T-cell (primary cell): ENCODE measurements at regions not wholly inside any gene's neighbourhood (a gene's known extent, or its start where the extent isn't known, plus 50 kb on each side); places are given as distances from the start of the nearest gene placed in this dataset.

Experiments used
- ATAC-seq, 4 experiments: fragments of 200-7000 bp in 3 of 4; fragments of 150-1000 bp in 1 of 4; cut with Tn5 transposase; replicated peaks in 1 of 4; 1 replicate in 3 of 4; 2 replicates in 1 of 4; pipeline ENCODE4 v1.10.0; 2021; ENCODE audit warnings: moderate library complexity in 3 of 4, mild to moderate bottlenecking in 2 of 4, moderate number of reproducible peaks in 1 of 4
- CTCF ChIA-PET, 2 donors: fragments of 300-600 bp; sonication (Branson Sonifier 250); formaldehyde crosslinking; loops; one replicate each; lab custom pipeline; 2022; ENCODE audit warnings: antibody characterized with exemption in 2 of 2; lab: Charles Lee
- POLR2A ChIA-PET, 2 donors: fragments of 300-600 bp; sonication (Branson Sonifier 250); formaldehyde crosslinking; loops; one replicate each; lab custom pipeline; 2022; ENCODE audit warnings: antibody characterized with exemption in 2 of 2; lab: Charles Lee
- DNase-seq, 35 experiments: peaks; one replicate each; pipeline versions ENCODE4 v3.0.0 to v3.0.0-alpha.2; 2013 to 2023
- H3K27ac ChIP-seq: one replicate; pipeline ENCODE4 v1.5.1; 2013; ENCODE audit warnings: low read length
- H3K27me3 ChIP-seq, 2 experiments: replicated peaks in 1 of 2; 1 replicate in 1 of 2; 2 replicates in 1 of 2; pipeline versions ENCODE4 v1.6.1 to v1.7.0; 2013; ENCODE audit warnings: low read length in 1 of 2, mixed read lengths in 1 of 2; ENCODE audit not compliant: control insufficient read depth in 2 of 2, insufficient read depth in 2 of 2; ENCODE audit errors: extremely low read depth in 1 of 2
- H3K36me3 ChIP-seq, 2 donors: 1 replicate in 1 of 2; 2 replicates in 1 of 2; pipeline versions ENCODE4 v1.6.1 to v1.7.0; 2013; ENCODE audit warnings: low read length in 1 of 2; ENCODE audit not compliant: control insufficient read depth in 2 of 2, insufficient read depth in 1 of 2; ENCODE audit errors: extremely low read depth in 1 of 2
- H3K4me1 ChIP-seq, 2 experiments: 1 replicate in 1 of 2; 2 replicates in 1 of 2; pipeline versions ENCODE4 v1.6.1 to v1.7.0; 2013; ENCODE audit warnings: low read length in 2 of 2, mixed read lengths in 1 of 2; ENCODE audit not compliant: insufficient read depth in 2 of 2, control insufficient read depth in 1 of 2; ENCODE audit errors: extremely low read depth in 1 of 2
- H3K4me3 ChIP-seq, 2 donors: 1 replicate in 1 of 2; 2 replicates in 1 of 2; pipeline versions ENCODE4 v1.5.1 to v1.7.0; 2013; ENCODE audit warnings: mild to moderate bottlenecking in 2 of 2, low read length in 1 of 2, moderate library complexity in 1 of 2; ENCODE audit not compliant: control insufficient read depth in 1 of 2; ENCODE audit errors: extremely low read depth in 1 of 2
- H3K9me3 ChIP-seq: 2 replicates; pipeline ENCODE4 v1.7.0; 2013
- H3K27ac Mint-ChIP-seq, 2 donors: one replicate each; pipeline ENCODE4 v1.8.0; 2020 to 2021; ENCODE audit warnings: mild to moderate bottlenecking in 2 of 2, mixed read lengths in 2 of 2
- H3K27me3 Mint-ChIP-seq, 2 donors: one replicate each; pipeline ENCODE4 v1.8.0; 2021 to 2022; ENCODE audit warnings: mixed read lengths in 2 of 2
- H3K36me3 Mint-ChIP-seq: one replicate; pipeline ENCODE4 v1.8.0; 2021; ENCODE audit warnings: mixed read lengths
- H3K4me1 Mint-ChIP-seq, 3 donors: one replicate each; pipeline ENCODE4 v1.8.0; 2020 to 2022; ENCODE audit warnings: mixed read lengths in 3 of 3, mild to moderate bottlenecking in 1 of 3
- H3K4me3 Mint-ChIP-seq, 3 donors: one replicate each; pipeline ENCODE4 v1.8.0; 2020 to 2022; ENCODE audit warnings: mild to moderate bottlenecking in 3 of 3, mixed read lengths in 3 of 3, moderate library complexity in 3 of 3
- H3K9me3 Mint-ChIP-seq, 3 donors: one replicate each; pipeline ENCODE4 v1.8.0; 2020 to 2022; ENCODE audit warnings: mixed read lengths in 3 of 3
- WGBS: methylation state at CpG from one replicate; pipeline ENCODE4 v1.1.5; 2013; ENCODE audit warnings: missing lambda C conversion rate; ENCODE audit not compliant: insufficient coverage; 5-methylcytosine and 5-hydroxymethylcytosine counted together

DNA sequence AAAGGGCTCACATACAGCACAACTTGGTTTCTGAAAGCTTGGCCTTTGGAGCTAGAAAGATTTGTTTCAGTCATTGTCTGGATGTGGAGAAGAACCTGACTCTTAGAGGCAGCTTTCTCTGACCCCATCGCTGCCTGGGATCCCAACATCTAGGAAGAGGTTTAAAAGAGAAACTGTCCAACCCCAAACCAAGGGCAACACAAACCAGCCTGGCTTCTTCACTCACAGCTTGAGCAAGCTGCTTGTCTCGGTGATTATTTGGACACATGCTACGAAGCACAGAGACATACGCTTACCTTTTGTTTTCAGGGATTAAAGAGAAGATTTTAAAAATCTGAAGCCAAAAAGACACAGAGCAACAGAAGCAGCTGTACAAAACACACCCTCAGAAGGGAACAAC is 109.8 kb downstream of the ETS2 start:
- 86% methylated on average over 1 of the region's 4 CpGs for WGBS
- no peak overlapping the region for H3K4me3 Mint-ChIP-seq
- H3K36me3 Mint-ChIP-seq: no peaks in the 10 kb centered on the region
- H3K36me3 ChIP-seq: no peaks in the 10 kb centered on the region
- no peak overlapping the region for H3K27ac Mint-ChIP-seq
- peaks cover 8 to 23% of the 10 kb centered on the region in 2 donors for H3K27me3 Mint-ChIP-seq
- no peaks in the 10 kb centered on the region for H3K4me1 ChIP-seq
- no peak overlapping the region for H3K4me3 ChIP-seq
- ChIA-PET POLR2A (no interaction called here), CTCF (interaction anchor here in 1 of 2 donors (0.5 kb wide), 1 partner anchor 197 kb away, joined by 3 read pairs; no protein-coding TSS in a partner anchor)
- no peaks in the 10 kb centered on the region for H3K9me3 Mint-ChIP-seq
- no peak for ATAC-seq
- DNase-seq: no peak
- H3K4me1 Mint-ChIP-seq: no peaks in the 10 kb centered on the region
- H3K27me3 ChIP-seq: peaks cover 0 to 11% of the 10 kb centered on the region in 2 experiments
- H3K9me3 ChIP-seq: no peaks in the 10 kb centered on the region
- no peak overlapping the region for H3K27ac ChIP-seq

- Histone ChIP-seq H3K9me3 (no peaks in the 10 kb centered on the region), H3K36me3 (no peaks in the 10 kb centered on the region), H3K27me3 (peaks cover 0 to 17% of the 10 kb centered on the region in 2 experiments), H3K4me3 (no peak overlapping the region), H3K27ac (no peak overlapping the region), H3K4me1 (no peaks in the 10 kb centered on the region)
- no peaks in the 10 kb centered on the region for H3K9me3 Mint-ChIP-seq
- POLR2A ChIA-PET: no interaction called here
- peaks cover 8 to 19% of the 10 kb centered on the region in 2 donors for H3K27me3 Mint-ChIP-seq
- ATAC-seq: no peak
- WGBS: 59% methylated on average over 4 of the region's 10 CpGs
- H3K36me3 Mint-ChIP-seq: no peaks in the 10 kb centered on the region
- CTCF ChIA-PET: interaction anchor here in 1 of 2 donors (0.6 kb wide), 1 partner anchor 52 kb away, joined by 4 read pairs; no protein-coding TSS in a partner anchor
- no peak overlapping the region for H3K4me3 Mint-ChIP-seq
- no peaks in the 10 kb centered on the region for H3K4me1 Mint-ChIP-seq
- H3K27ac Mint-ChIP-seq: no peak overlapping the region
- no peak for DNase-seq
These were observed 109.0 kb downstream of the ETS2 start for GRCh38 chr21:38914528-38915293.

GRCh38 chr21:38913893-38914527 is 108.3 kb downstream of the ETS2 start:
- ChIA-PET POLR2A (no interaction called here), CTCF (interaction anchor here in 1 of 2 donors (0.6 kb wide), 1 partner anchor 53 kb away, joined by 4 read pairs; no protein-coding TSS in a partner anchor)
- Histone ChIP-seq H3K4me3 (no peak overlapping the region), H3K27me3 (peaks cover 0 to 23% of the 10 kb centered on the region in 2 experiments), H3K4me1 (no peaks in the 10 kb centered on the region), H3K27ac (no peak overlapping the region), H3K36me3 (no peaks in the 10 kb centered on the region), H3K9me3 (no peaks in the 10 kb centered on the region)
- no peaks in the 10 kb centered on the region for H3K9me3 Mint-ChIP-seq
- H3K4me1 Mint-ChIP-seq: no peaks in the 10 kb centered on the region
- H3K36me3 Mint-ChIP-seq: no peaks in the 10 kb centered on the region
- no peak overlapping the region for H3K27ac Mint-ChIP-seq
- H3K4me3 Mint-ChIP-seq: no peak overlapping the region
- WGBS: 100% methylated on average over 1 of the region's 3 CpGs
- no peak for DNase-seq
- no peak for ATAC-seq
- peaks cover 8 to 16% of the 10 kb centered on the region in 2 donors for H3K27me3 Mint-ChIP-seq

DNA sequence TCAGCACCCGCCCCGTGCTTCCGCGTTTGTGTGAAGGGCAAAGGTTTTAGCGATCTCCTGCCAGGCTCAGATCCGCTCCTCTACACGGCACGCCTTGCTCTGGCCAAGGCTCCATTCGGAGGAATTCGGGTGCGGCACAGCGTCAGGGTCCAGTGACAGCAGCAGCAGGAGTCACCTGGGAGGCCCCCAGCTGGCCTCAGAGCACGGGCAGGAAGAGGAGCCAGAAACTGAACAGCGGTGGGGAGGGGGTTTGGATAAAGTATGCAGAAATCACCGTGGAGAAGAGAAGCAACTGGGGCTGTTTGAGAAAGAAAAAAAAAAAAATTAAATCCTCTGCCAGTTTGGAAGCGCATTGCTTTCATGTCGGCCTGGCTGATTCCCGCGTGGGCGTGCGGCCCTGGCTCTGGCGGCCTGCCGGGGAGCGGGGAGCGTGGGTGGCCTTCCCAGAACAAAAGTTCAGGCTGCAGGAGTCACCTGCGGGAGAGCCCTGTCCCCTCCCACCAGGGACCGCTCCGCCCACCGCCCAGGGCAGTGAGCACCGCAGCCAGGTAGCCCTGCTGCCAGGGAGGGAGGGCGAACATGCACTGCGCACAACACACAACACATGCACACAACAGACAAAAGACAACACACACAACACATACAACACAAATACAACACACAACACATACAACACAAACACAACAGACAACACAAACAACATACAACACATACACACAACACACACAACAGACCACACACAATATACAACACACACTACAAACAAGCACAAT is 107.6 kb downstream of the ETS2 start:
- Histone ChIP-seq H3K27me3 (peaks cover 0 to 23% of the 10 kb centered on the region in 2 experiments), H3K36me3 (no peaks in the 10 kb centered on the region), H3K4me3 (no peak overlapping the region), H3K4me1 (no peaks in the 10 kb centered on the region), H3K27ac (no peak overlapping the region), H3K9me3 (no peaks in the 10 kb centered on the region)
- H3K36me3 Mint-ChIP-seq: no peaks in the 10 kb centered on the region
- 77% methylated on average over 26 of the region's 32 CpGs for WGBS
- ChIA-PET POLR2A (no interaction called here), CTCF (no interaction called here)
- H3K27ac Mint-ChIP-seq: no peak overlapping the region
- no peaks in the 10 kb centered on the region for H3K4me1 Mint-ChIP-seq
- peaks cover 8 to 13% of the 10 kb centered on the region in 2 donors for H3K27me3 Mint-ChIP-seq
- no peaks in the 10 kb centered on the region for H3K9me3 Mint-ChIP-seq
- peak overlapping the region in 1 of 3 donors; percentile 37 for H3K4me3 Mint-ChIP-seq
- no peak for ATAC-seq
- no peak for DNase-seq

- DNase-seq (no peak), ATAC-seq (no peak)
- no peaks in the 10 kb centered on the region for H3K36me3 ChIP-seq
- Mint-ChIP-seq H3K4me1 (no peaks in the 10 kb centered on the region), H3K36me3 (no peaks in the 10 kb centered on the region), H3K27ac (no peak overlapping the region), H3K9me3 (no peaks in the 10 kb centered on the region), H3K4me3 (no peak overlapping the region), H3K27me3 (peaks cover 8 to 13% of the 10 kb centered on the region in 2 donors)
- no peak overlapping the region for H3K4me3 ChIP-seq
- 81% methylated on average over 5 of the region's 6 CpGs for WGBS
- ChIA-PET CTCF (no interaction called here), POLR2A (no interaction called here)
- no peak overlapping the region for H3K27ac ChIP-seq
- H3K4me1 ChIP-seq: no peaks in the 10 kb centered on the region
- no peaks in the 10 kb centered on the region for H3K9me3 ChIP-seq
- H3K27me3 ChIP-seq: peaks cover 0 to 23% of the 10 kb centered on the region in 2 experiments
These were observed 107.0 kb downstream of the ETS2 start for GRCh38 chr21:38912789-38913119.

- Histone ChIP-seq H3K27ac (no peak overlapping the region), H3K4me1 (no peaks in the 10 kb centered on the region), H3K36me3 (no peaks in the 10 kb centered on the region), H3K9me3 (no peaks in the 10 kb centered on the region), H3K4me3 (no peak overlapping the region), H3K27me3 (peaks cover 0 to 26% of the 10 kb centered on the region in 2 experiments)
- DNase-seq (no peak), ATAC-seq (no peak)
- ChIA-PET POLR2A (no interaction called here), CTCF (no interaction called here)
- peaks cover 6 to 11% of the 10 kb centered on the region in 2 donors for H3K27me3 Mint-ChIP-seq
- no peaks in the 10 kb centered on the region for H3K36me3 Mint-ChIP-seq
- no peak overlapping the region for H3K27ac Mint-ChIP-seq
- no peaks in the 10 kb centered on the region for H3K9me3 Mint-ChIP-seq
- H3K4me1 Mint-ChIP-seq: no peaks in the 10 kb centered on the region
- no peak overlapping the region for H3K4me3 Mint-ChIP-seq
- WGBS: 96% methylated on average over 5 of the region's 7 CpGs
These were observed 106.4 kb downstream of the ETS2 start for GRCh38 chr21:38912102-38912629.
